Nephron (organoid): ENCODE measurements at regions not wholly inside any gene's neighbourhood (a gene's known extent, or its start where the extent isn't known, plus 50 kb on each side); places are given as distances from the start of the nearest gene placed in this dataset.

Experiments
- H3K27ac Mint-ChIP-seq, 3 experiments: 2 replicates each; pipeline ENCODE4 v1.8.0; 2020; ENCODE audit warnings: mixed read lengths in 3 of 3, mild to moderate bottlenecking in 2 of 3, moderate library complexity in 1 of 3
- H3K27me3 Mint-ChIP-seq: 2 replicates; pipeline ENCODE4 v1.8.0; 2021; ENCODE audit warnings: low read depth, mild to moderate bottlenecking, moderate library complexity, mixed read lengths
- H3K36me3 Mint-ChIP-seq: 2 replicates; pipeline ENCODE4 v1.8.0; 2020; ENCODE audit warnings: low read depth, mixed read lengths
- H3K4me1 Mint-ChIP-seq: 2 replicates; pipeline ENCODE4 v1.8.0; 2020; ENCODE audit warnings: mixed read lengths
- H3K4me3 Mint-ChIP-seq, 3 experiments: 2 replicates each; pipeline ENCODE4 v1.8.0; 2020; ENCODE audit warnings: mild to moderate bottlenecking in 3 of 3, mixed read lengths in 3 of 3, moderate library complexity in 2 of 3
- H3K9me3 Mint-ChIP-seq: 2 replicates; pipeline ENCODE4 v1.8.0; 2020; ENCODE audit warnings: mixed read lengths
- TF ChIP-seq, protein P1 (sequence below), 3 experiments: fragments of 200-600 bp; sonication (generic); IDR thresholded peaks; one replicate each; pipeline ENCODE4 v1.5.0; 2021; ENCODE audit warnings: antibody characterized with exemption in 3 of 3; ENCODE audit not compliant: unreplicated experiment in 3 of 3

DNA sequence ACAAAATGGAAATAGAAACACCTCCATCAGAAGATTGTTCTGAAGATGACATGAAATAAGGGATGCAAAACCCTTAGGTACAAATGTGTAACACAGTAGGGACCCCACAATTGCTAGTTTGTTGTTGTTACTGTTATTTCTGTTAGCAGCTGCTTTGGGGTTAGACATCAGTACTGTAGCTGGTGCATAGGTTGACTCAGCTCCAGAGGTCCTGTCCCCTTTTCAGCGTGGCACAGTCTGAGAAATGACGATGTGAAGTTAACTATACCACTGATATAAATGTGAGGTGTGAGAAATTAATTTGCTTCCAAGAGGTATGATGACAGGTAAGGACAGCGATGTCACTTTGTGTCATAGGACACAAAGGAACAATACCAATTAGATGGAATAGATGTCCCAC, 384.6 kb upstream of the KLF4 start:
- H3K9me3 Mint-ChIP-seq, result no peaks in the 10 kb centered on the region
- H3K27me3 Mint-ChIP-seq, result peaks cover 4% of the 10 kb centered on the region
- no peaks in the 10 kb centered on the region for H3K36me3 Mint-ChIP-seq
- no peak overlapping the region for H3K27ac Mint-ChIP-seq
- TF ChIP-seq, protein P1, sequence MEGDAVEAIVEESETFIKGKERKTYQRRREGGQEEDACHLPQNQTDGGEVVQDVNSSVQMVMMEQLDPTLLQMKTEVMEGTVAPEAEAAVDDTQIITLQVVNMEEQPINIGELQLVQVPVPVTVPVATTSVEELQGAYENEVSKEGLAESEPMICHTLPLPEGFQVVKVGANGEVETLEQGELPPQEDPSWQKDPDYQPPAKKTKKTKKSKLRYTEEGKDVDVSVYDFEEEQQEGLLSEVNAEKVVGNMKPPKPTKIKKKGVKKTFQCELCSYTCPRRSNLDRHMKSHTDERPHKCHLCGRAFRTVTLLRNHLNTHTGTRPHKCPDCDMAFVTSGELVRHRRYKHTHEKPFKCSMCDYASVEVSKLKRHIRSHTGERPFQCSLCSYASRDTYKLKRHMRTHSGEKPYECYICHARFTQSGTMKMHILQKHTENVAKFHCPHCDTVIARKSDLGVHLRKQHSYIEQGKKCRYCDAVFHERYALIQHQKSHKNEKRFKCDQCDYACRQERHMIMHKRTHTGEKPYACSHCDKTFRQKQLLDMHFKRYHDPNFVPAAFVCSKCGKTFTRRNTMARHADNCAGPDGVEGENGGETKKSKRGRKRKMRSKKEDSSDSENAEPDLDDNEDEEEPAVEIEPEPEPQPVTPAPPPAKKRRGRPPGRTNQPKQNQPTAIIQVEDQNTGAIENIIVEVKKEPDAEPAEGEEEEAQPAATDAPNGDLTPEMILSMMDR (IDR thresholded peaks at IDR 0.05; ENCODE audit: unreplicated experiment in 3 of 3), result no peak
- peaks cover 13% of the 10 kb centered on the region for H3K4me1 Mint-ChIP-seq
- H3K4me3 Mint-ChIP-seq, result no peak overlapping the region

DNA sequence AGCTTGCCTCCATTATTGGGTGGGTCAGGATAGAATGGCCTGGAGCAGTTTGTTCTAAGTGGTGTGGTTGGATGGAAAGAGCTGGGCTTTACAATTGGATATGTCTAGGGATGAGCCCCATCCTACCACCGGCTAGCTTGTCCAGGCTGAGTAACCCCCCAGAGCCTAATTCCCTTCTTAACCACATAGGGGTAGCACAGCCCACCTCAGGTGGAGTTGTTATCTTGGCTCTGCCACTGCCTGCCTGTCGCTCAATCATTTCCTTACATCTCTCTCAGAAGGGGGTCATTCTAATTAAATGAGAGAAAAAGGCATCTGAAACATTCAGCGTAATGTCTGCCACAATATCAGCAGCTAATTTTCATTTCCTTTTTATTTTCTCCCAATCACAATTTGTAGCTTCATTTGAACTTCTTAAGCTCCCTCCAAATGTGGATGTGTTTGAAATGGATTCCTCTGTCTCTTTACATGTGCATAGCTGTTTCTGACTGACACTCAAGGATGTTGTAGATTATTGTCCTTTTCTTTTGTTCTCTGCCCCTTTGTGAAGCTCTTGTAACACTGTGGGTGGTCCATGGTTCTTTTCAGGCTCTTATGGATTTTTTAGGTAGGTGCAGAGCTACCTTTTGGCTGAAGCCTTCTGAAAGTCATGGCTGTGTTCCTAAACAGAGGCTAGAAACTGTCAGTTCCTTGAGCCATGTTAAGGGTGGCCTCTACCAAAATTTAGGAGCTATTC, 383.1 kb upstream of the KLF4 start:
- H3K27ac Mint-ChIP-seq, result no peak overlapping the region
- TF ChIP-seq, protein P1 (IDR thresholded peaks at IDR 0.05; ENCODE audit: unreplicated experiment in 3 of 3), result no peak
- no peaks in the 10 kb centered on the region for H3K9me3 Mint-ChIP-seq
- H3K27me3 Mint-ChIP-seq, result peaks cover 10% of the 10 kb centered on the region
- H3K4me1 Mint-ChIP-seq, result peaks cover 18% of the 10 kb centered on the region
- no peaks in the 10 kb centered on the region for H3K36me3 Mint-ChIP-seq
- H3K4me3 Mint-ChIP-seq, result no peak overlapping the region

DNA sequence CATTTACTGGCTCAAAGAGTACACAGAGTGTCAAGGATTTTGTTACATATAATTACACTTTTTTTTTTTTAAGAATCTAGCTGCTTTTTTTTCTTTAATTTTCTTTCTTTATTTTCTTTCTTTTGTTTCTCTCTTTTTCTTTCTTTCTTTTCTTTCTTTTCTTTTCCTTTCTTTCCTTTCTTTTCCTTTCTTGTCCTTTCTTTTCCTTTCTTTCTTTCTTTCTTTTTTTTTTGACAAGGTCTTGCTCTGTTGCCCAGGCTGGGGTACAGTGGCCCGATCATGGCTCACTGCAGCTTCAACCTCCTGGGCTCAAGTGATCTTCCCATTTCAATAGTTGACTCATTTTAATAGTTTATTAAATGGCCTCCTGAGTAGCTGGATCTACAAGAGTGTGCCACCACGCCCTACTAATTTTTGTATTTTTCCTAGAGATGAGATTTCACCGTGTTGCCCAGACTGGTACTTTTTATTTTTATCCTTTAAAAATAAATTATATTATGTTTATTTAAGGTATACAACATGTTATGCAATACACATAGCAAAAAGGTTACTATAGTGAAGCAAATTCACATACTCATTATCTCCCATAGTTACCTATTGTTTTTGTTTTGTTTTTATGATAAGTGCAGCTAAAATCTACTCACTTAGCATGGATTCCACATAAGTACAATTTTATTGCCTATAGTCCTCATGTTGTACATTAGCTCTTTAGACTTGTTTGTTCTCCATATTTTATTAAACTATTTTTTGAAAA, 381.5 kb upstream of the KLF4 start:
- H3K36me3 Mint-ChIP-seq, result no peaks in the 10 kb centered on the region
- TF ChIP-seq, protein P1 (IDR thresholded peaks at IDR 0.05; ENCODE audit: unreplicated experiment in 3 of 3), result no peak
- no peak overlapping the region for H3K4me3 Mint-ChIP-seq
- no peak overlapping the region for H3K27ac Mint-ChIP-seq
- H3K4me1 Mint-ChIP-seq, result peaks cover 18% of the 10 kb centered on the region
- peaks cover 16% of the 10 kb centered on the region for H3K27me3 Mint-ChIP-seq
- no peaks in the 10 kb centered on the region for H3K9me3 Mint-ChIP-seq

DNA sequence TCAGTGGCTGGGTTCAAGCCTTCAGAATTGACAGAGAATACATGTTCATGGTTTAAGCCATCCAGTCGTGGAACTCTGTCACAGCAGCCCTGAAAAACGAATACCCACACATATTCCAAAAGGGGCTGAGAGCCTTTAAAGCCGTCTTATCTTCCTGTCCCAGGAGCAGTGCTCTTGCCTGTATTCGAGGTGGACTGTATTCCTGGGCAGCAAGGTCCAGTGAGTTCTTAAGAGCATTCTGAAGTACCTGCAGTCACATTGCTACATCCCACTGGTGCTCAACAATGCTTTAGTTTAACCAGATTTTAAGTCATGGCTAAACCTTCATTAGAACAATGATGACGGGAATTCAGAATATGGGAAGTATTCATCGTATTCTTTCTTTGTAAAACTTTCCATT, 380.7 kb upstream of the KLF4 start:
- Mint-ChIP-seq H3K4me1 (peaks cover 14% of the 10 kb centered on the region), H3K27ac (no peak overlapping the region), H3K36me3 (no peaks in the 10 kb centered on the region), H3K9me3 (no peaks in the 10 kb centered on the region), H3K27me3 (peaks cover 16% of the 10 kb centered on the region), H3K4me3 (no peak overlapping the region)
- TF ChIP-seq, protein P1 (IDR thresholded peaks at IDR 0.05; ENCODE audit: unreplicated experiment in 3 of 3), result no peak

DNA sequence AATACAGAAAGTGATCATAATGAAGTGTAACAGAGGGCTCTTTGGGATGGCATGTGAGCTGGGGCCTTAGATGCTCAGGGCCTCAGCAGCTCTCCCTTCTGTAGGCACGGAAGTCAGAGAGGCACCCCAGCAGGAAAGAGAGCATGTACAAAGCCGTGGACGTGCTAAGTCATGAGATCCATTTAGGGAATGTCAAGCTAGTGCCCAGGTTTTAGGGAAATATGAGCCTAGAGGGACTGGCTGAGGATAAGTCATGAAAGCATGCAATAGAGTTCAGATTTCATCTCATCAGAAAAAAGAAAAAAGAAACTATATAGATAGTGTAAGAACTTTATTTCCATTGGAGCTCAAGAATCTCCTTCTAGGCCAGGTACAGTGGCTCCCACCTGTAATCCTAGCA, 379.5 kb upstream of the KLF4 start:
- Mint-ChIP-seq H3K4me3 (no peak overlapping the region), H3K4me1 (peaks cover 5% of the 10 kb centered on the region), H3K36me3 (no peaks in the 10 kb centered on the region), H3K9me3 (no peaks in the 10 kb centered on the region), H3K27me3 (peaks cover 13% of the 10 kb centered on the region), H3K27ac (no peak overlapping the region)
- TF ChIP-seq, protein P1 (IDR thresholded peaks at IDR 0.05; ENCODE audit: unreplicated experiment in 3 of 3), result no peak
